Uterus (tissue), 3 donors: ENCODE measurements at regions not wholly inside any gene's neighbourhood (a gene's known extent, or its start where the extent isn't known, plus 50 kb on each side); places are given as distances from the start of the nearest gene placed in this dataset.

Source experiments
- DNase-seq, 2 donors: peaks; one replicate each; pipeline ENCODE4 v3.0.0-alpha.2; 2019 to 2020
- H3K27ac ChIP-seq, 2 donors: fragments of 200-600 bp; sonication (generic); 1 replicate in 1 of 2; 2 replicates in 1 of 2; pipeline ENCODE4 v1.5.1; 2016 to 2018
- H3K27me3 ChIP-seq, 2 donors: fragments of 200-600 bp; sonication (generic); one replicate each; pipeline ENCODE4 v1.5.1; 2018 to 2019; ENCODE audit warnings: control low read depth in 1 of 2
- H3K36me3 ChIP-seq, 2 donors: fragments of 200-600 bp; sonication (generic); one replicate each; pipeline ENCODE4 v1.5.1; 2019; ENCODE audit warnings: control low read depth in 1 of 2
- H3K4me1 ChIP-seq, 2 donors: fragments of 200-600 bp; sonication (generic); one replicate each; pipeline ENCODE4 v1.5.1; 2018 to 2019; ENCODE audit warnings: control low read depth in 1 of 2
- H3K4me3 ChIP-seq, 2 donors: fragments of 200-600 bp; sonication (generic); 1 replicate in 1 of 2; 2 replicates in 1 of 2; pipeline ENCODE4 v1.5.1; 2018 to 2019; ENCODE audit warnings: mild to moderate bottlenecking in 1 of 2
- H3K9me3 ChIP-seq, 2 donors: fragments of 200-600 bp; sonication (generic); one replicate each; pipeline ENCODE4 v1.5.1; 2019; ENCODE audit warnings: control low read depth in 1 of 2
- CTCF ChIP-seq, 4 experiments: fragments of 200-600 bp in 2 of 4; fragments of 450-650 bp in 2 of 4; sonication (generic) in 2 of 4; IDR thresholded peaks; one replicate each; pipeline ENCODE4 v1.5.1; 2016 to 2019; ENCODE audit warnings: antibody characterized with exemption in 4 of 4, mild to moderate bottlenecking in 2 of 4, moderate library complexity in 1 of 4
- POLR2A ChIP-seq, 2 donors: fragments of 450-650 bp; IDR thresholded peaks; one replicate each; pipeline ENCODE4 v1.6.1; 2016; ENCODE audit warnings: antibody characterized with exemption in 2 of 2, mild to moderate bottlenecking in 1 of 2, moderate library complexity in 1 of 2
- intact Hi-C: fragments of 100-400 bp; cut with DNase I; formaldehyde crosslinking; loops from one replicate; pipeline ENCODE4 v1.15.1; 2023; ENCODE audit warnings: low total_unique reads
- donor health status: DM: yes; HTN: yes; CAD: no.

- Histone ChIP-seq H3K4me1 (no peaks in the 10 kb centered on the region), H3K9me3 (no peaks in the 10 kb centered on the region), H3K27ac (no peak overlapping the region), H3K36me3 (no peaks in the 10 kb centered on the region), H3K4me3 (no peak overlapping the region), H3K27me3 (no peaks in the 10 kb centered on the region)
- DNase-seq = no peak
- intact Hi-C loops = no loop called here
- TF ChIP-seq CTCF (IDR thresholded peaks at IDR 0.05) = no peak
- TF ChIP-seq POLR2A (IDR thresholded peaks at IDR 0.05) = no peak
These were observed 100.9 kb upstream of the ARHGEF3 start for GRCh38 chr3:56902468-56903160.

- no peaks in the 10 kb centered on the region for H3K9me3 ChIP-seq
- no peaks in the 10 kb centered on the region for H3K36me3 ChIP-seq
- no peaks in the 10 kb centered on the region for H3K27me3 ChIP-seq
- H3K27ac ChIP-seq = no peak overlapping the region
- no peak for DNase-seq
- H3K4me1 ChIP-seq = no peaks in the 10 kb centered on the region
- no peak overlapping the region for H3K4me3 ChIP-seq
- intact Hi-C loops = no loop called here
- TF ChIP-seq CTCF (IDR thresholded peaks at IDR 0.05) (no peak), POLR2A (IDR thresholded peaks at IDR 0.05) (no peak)
These were observed 99.1 kb upstream of the ARHGEF3 start for GRCh38 chr3:56900801-56901200.

GRCh38 chr3:56899851-56900250, 98.1 kb upstream of the ARHGEF3 start:
- intact Hi-C loops = no loop called here
- no peaks in the 10 kb centered on the region for H3K4me1 ChIP-seq

GRCh38 chr3:56899078-56899477, 97.3 kb upstream of the ARHGEF3 start:
- H3K27ac ChIP-seq = no peak overlapping the region
- H3K27me3 ChIP-seq = no peaks in the 10 kb centered on the region
- no peaks in the 10 kb centered on the region for H3K36me3 ChIP-seq
- H3K4me3 ChIP-seq = no peak overlapping the region
- no peak for DNase-seq
- intact Hi-C loops = no loop called here
- no peaks in the 10 kb centered on the region for H3K9me3 ChIP-seq
- H3K4me1 ChIP-seq = no peaks in the 10 kb centered on the region
- no peak for TF ChIP-seq CTCF (IDR thresholded peaks at IDR 0.05)
- TF ChIP-seq POLR2A (IDR thresholded peaks at IDR 0.05) = no peak

More at GRCh38 chr3:56899851-56900250, 98.1 kb upstream of the ARHGEF3 start:
- H3K27ac ChIP-seq = no peak overlapping the region
- TF ChIP-seq CTCF (IDR thresholded peaks at IDR 0.05) = no peak
- H3K9me3 ChIP-seq = no peaks in the 10 kb centered on the region
- no peaks in the 10 kb centered on the region for H3K36me3 ChIP-seq
- H3K4me3 ChIP-seq = no peak overlapping the region
- DNase-seq = no peak
- H3K27me3 ChIP-seq = no peaks in the 10 kb centered on the region

- Histone ChIP-seq H3K9me3 (no peaks in the 10 kb centered on the region), H3K27me3 (no peaks in the 10 kb centered on the region), H3K36me3 (no peaks in the 10 kb centered on the region), H3K4me3 (no peak overlapping the region), H3K27ac (no peak overlapping the region), H3K4me1 (no peaks in the 10 kb centered on the region)
- no peak for DNase-seq
- intact Hi-C loops = no loop called here
- no peak for TF ChIP-seq CTCF (IDR thresholded peaks at IDR 0.05)
- no peak for TF ChIP-seq POLR2A (IDR thresholded peaks at IDR 0.05)
These were observed 94.6 kb upstream of the ARHGEF3 start for GRCh38 chr3:56896357-56896756.
